Ovary (tissue), 3 donors: ENCODE measurements at regions not wholly inside any gene's neighbourhood (a gene's known extent, or its start where the extent isn't known, plus 50 kb on each side); places are given as distances from the start of the nearest gene placed in this dataset.

Experiments used
- CTCF ChIP-seq, 3 donors: fragments of 450-650 bp in 2 of 3; fragments of 200-600 bp in 1 of 3; IDR thresholded peaks; one replicate each; pipeline versions ENCODE4 v1.5.1 to v1.8.0; 2016 to 2022; ENCODE audit warnings: antibody characterized with exemption in 3 of 3, mild to moderate bottlenecking in 1 of 3
- EP300 ChIP-seq: sonication (generic); formaldehyde crosslinking; IDR thresholded peaks from one replicate; pipeline ENCODE4 v1.6.1; 2017; ENCODE audit warnings: antibody characterized with exemption
- POLR2A ChIP-seq: fragments of 450-650 bp; IDR thresholded peaks from one replicate; pipeline ENCODE4 v1.6.1; 2017; ENCODE audit warnings: antibody characterized with exemption, mild to moderate bottlenecking, moderate library complexity
- donor health status: DM: no; HTN: no; CAD: no.

GRCh38 chrX:96311366-96311765 is 373.3 kb upstream of the DIAPH2 start:
- TF ChIP-seq CTCF (IDR thresholded peaks at IDR 0.05) (no peak), POLR2A (no peak), EP300 (no peak)
